HepG2 (cell line): ENCODE measurements at regions not wholly inside any gene's neighbourhood (a gene's known extent, or its start where the extent isn't known, plus 50 kb on each side); places are given as distances from the start of the nearest gene placed in this dataset.

Experiments used
- ATAC-seq: fragments of 200-7000 bp; cut with Tn5 transposase; 3 replicates; pipeline ENCODE4 v1.9.1; 2020; ENCODE audit warnings: mild to moderate bottlenecking, moderate library complexity
- BruUV-seq: library from RNA; stranded (reverse); fragments of 400-500 nt; replicated peaks from 2 replicates; lab custom pipeline; 2021; lab: Mats Ljungman, UMichigan
- CTCF ChIA-PET: fragments of 300-600 bp; formaldehyde crosslinking; extraction: SDS; loops from one replicate; lab custom pipeline; 2021; ENCODE audit warnings: low total read pairs, inconsistent platforms, low intra/inter-chr PET ratio; lab: Yijun Ruan, JAX
- POLR2A ChIA-PET: fragments of 350-600 bp; sonication (Branson Sonifier 250); formaldehyde crosslinking; loops from one replicate; lab custom pipeline; 2020; ENCODE audit warnings: antibody characterized with exemption, inconsistent platforms; lab: Yijun Ruan, JAX
- DNase-seq: peaks from one replicate; pipeline ENCODE4 v3.0.0-alpha.2; 2015; ENCODE audit warnings: low spot score
- FAIRE-seq: peaks from 3 replicates; lab custom pipeline; 2011; peaks lifted over from hg19 to GRCh38; lab: Jason Lieb, UNC
- H2AFZ ChIP-seq: one replicate; pipeline ENCODE4 v1.6.1; 2011; ENCODE audit warnings: low read length, inconsistent platforms
- H3K27ac ChIP-seq: fragments of 300-600 bp; 3 replicates; pipeline ENCODE4 v1.8.0; 2011; ENCODE audit warnings: mixed run types, mild to moderate bottlenecking, mixed read lengths, low read length, inconsistent platforms; ENCODE audit not compliant: insufficient read depth; ENCODE audit errors: extremely low read length
- H3K27me3 ChIP-seq, 2 experiments: fragments of 200-600 bp in 1 of 2; 2 replicates in 1 of 2; 3 replicates in 1 of 2; pipeline versions ENCODE4 v1.6.0 to v1.8.0; 2011; ENCODE audit warnings: low read length in 2 of 2, mild to moderate bottlenecking in 2 of 2, moderate library complexity in 2 of 2, inconsistent platforms in 1 of 2; ENCODE audit not compliant: insufficient read depth in 2 of 2, control insufficient read depth in 1 of 2
- H3K36me3 ChIP-seq, 2 experiments: fragments of 200-600 bp in 1 of 2; replicated peaks in 1 of 2; 2 replicates in 1 of 2; 3 replicates in 1 of 2; pipeline versions ENCODE4 v1.5.1 to v1.8.0; 2011; ENCODE audit warnings: low read length in 2 of 2, inconsistent platforms in 1 of 2; ENCODE audit not compliant: insufficient read depth in 2 of 2, control insufficient read depth in 1 of 2
- H3K4me1 ChIP-seq: 2 replicates; pipeline ENCODE4 v1.5.1; 2012; ENCODE audit warnings: low read length, inconsistent platforms; ENCODE audit not compliant: insufficient read depth
- H3K4me2 ChIP-seq: 2 replicates; pipeline ENCODE4 v1.6.0; 2011; ENCODE audit warnings: low read depth, low read length, inconsistent platforms
- H3K4me3 ChIP-seq, 3 experiments: fragments of 200-600 bp in 1 of 3; sonication (generic), shearing (Covaris generic) in 1 of 3; replicated peaks in 1 of 3; 2 replicates each; pipeline ENCODE4 v1.5.1; 2011 to 2016; ENCODE audit warnings: low read length in 3 of 3, inconsistent platforms in 2 of 3, low read depth in 2 of 3, mild to moderate bottlenecking in 2 of 3, control low read depth in 1 of 3, mixed read lengths in 1 of 3; ENCODE audit not compliant: insufficient read depth in 1 of 3
- H3K79me2 ChIP-seq: one replicate; pipeline ENCODE4 v1.6.1; 2011; ENCODE audit warnings: low read length, inconsistent platforms; ENCODE audit not compliant: insufficient read depth
- H3K9ac ChIP-seq: 2 replicates; pipeline ENCODE4 v1.6.0; 2011; ENCODE audit warnings: mild to moderate bottlenecking, low read depth, low read length, inconsistent platforms; ENCODE audit not compliant: insufficient read depth
- H3K9me3 ChIP-seq: 2 replicates; pipeline ENCODE4 v1.5.1; 2012; ENCODE audit warnings: mild to moderate bottlenecking, low read length
- H4K20me1 ChIP-seq: 2 replicates; pipeline ENCODE4 v1.6.0; 2011; ENCODE audit warnings: inconsistent platforms, mild to moderate bottlenecking, low read length, moderate library complexity; ENCODE audit not compliant: insufficient read depth
- DPF2 ChIP-seq: sonication (generic); formaldehyde crosslinking; IDR thresholded peaks from 2 replicates; pipeline ENCODE4 v1.4.0; 2020; ENCODE audit warnings: mild to moderate bottlenecking, low read depth, missing genetic modification reagents, borderline replicate concordance
- MEIS2 ChIP-seq: sonication (generic); formaldehyde crosslinking; IDR thresholded peaks from 2 replicates; pipeline ENCODE4 v1.9.0; 2021; ENCODE audit warnings: mild to moderate bottlenecking, missing genetic modification reagents
- SP4 ChIP-seq: sonication (generic); formaldehyde crosslinking; IDR thresholded peaks from 2 replicates; pipeline ENCODE4 v1.8.1; 2023; ENCODE audit warnings: mild to moderate bottlenecking, missing genetic modification reagents
- SP5 ChIP-seq: IDR thresholded peaks from 2 replicates; pipeline ENCODE4 v1.6.1; 2016; ENCODE audit warnings: low read depth, borderline replicate concordance
- ZBTB40 ChIP-seq, 2 experiments: fragments of 450-650 bp in 1 of 2; sonication (generic) in 1 of 2; formaldehyde crosslinking in 1 of 2; IDR thresholded peaks; 2 replicates each; pipeline versions ENCODE4 v1.6.1 to v1.8.0; 2016 to 2022; ENCODE audit warnings: antibody characterized with exemption in 1 of 2, mild to moderate bottlenecking in 1 of 2, missing genetic modification reagents in 1 of 2
- ZEB1 ChIP-seq: IDR thresholded peaks from 2 replicates; pipeline ENCODE4 v1.6.1; 2012; ENCODE audit warnings: mild to moderate bottlenecking, low read depth, inconsistent platforms; ENCODE audit not compliant: insufficient replicate concordance
- ZNF704 ChIP-seq: sonication (generic); formaldehyde crosslinking; IDR thresholded peaks from 2 replicates; pipeline ENCODE4 v1.8.1; 2023; ENCODE audit warnings: mild to moderate bottlenecking, inconsistent platforms, moderate library complexity, missing genetic modification reagents, borderline replicate concordance
- ZNF749 ChIP-seq: sonication (generic); formaldehyde crosslinking; IDR thresholded peaks from 2 replicates; pipeline ENCODE4 v1.8.0; 2022; ENCODE audit warnings: mild to moderate bottlenecking, missing genetic modification reagents, moderate library complexity, borderline replicate concordance
- WGBS: methylation state at CpG from one replicate; pipeline ENCODE4 v1.1.6; 2017; ENCODE audit warnings: low lambda C conversion rate; 5-methylcytosine and 5-hydroxymethylcytosine counted together
- in situ Hi-C: cut with HindIII; loops from 2 replicates; pipeline ENCODE4 v1.10.0; 2017; ENCODE audit warnings: low pct_unique_long_range_greater_than_20kb; ENCODE audit not compliant: extremely low pct_ligation_motif_present
- intact Hi-C: fragments of 100-400 bp; cut with micrococcal nuclease; formaldehyde crosslinking; loops from one replicate; pipeline ENCODE4 v1.10.0; 2022; ENCODE audit not compliant: unreplicated experiment

- CTCF ChIA-PET, result no interaction called here
- TF ChIP-seq SP4 (CRISPR knock-in tag), result no peak
- no peak for TF ChIP-seq ZNF704 (CRISPR knock-in tag)
- TF ChIP-seq DPF2 (CRISPR knock-in tag), result no peak
- TF ChIP-seq SP5 (CRISPR knock-in tag), result no peak
- TF ChIP-seq ZEB1, result no peak
- TF ChIP-seq, all 625 proteins: peak for 0
- FAIRE-seq (no peak), DNase-seq (no peak), ATAC-seq (no peak)
- no peaks in the 10 kb centered on the region for H3K9me3 ChIP-seq
- no peak overlapping the region for H3K27ac ChIP-seq
- no peaks in the 10 kb centered on the region for H3K27me3 ChIP-seq
- intact Hi-C loops, result no loop called here
- H3K4me1 ChIP-seq, result no peaks in the 10 kb centered on the region
- in situ Hi-C loops, result no loop called here
- no TSS peak for BruUV-seq
- no peak overlapping the region for H3K4me3 ChIP-seq
- no peak overlapping the region for H2AFZ ChIP-seq
- 61% methylated on average over 4 of the region's 4 CpGs for WGBS
- no peaks in the 10 kb centered on the region for H4K20me1 ChIP-seq
- POLR2A ChIA-PET, result no interaction called here
- no peaks in the 10 kb centered on the region for H3K79me2 ChIP-seq
- H3K4me2 ChIP-seq, result no peak overlapping the region
- no peak overlapping the region for H3K9ac ChIP-seq
- H3K36me3 ChIP-seq, result peaks cover 0 to 3% of the 10 kb centered on the region in 2 experiments; a peak in 1 of 5 replicates
Measured at GRCh38 chr22:35197071-35197470, 60.2 kb upstream of the HMGXB4 start.

GRCh38 chr22:35197886-35198285 is 59.4 kb upstream of the HMGXB4 start:
- H3K27me3 ChIP-seq, result no peaks in the 10 kb centered on the region
- no peak overlapping the region for H3K27ac ChIP-seq
- H3K9me3 ChIP-seq, result no peaks in the 10 kb centered on the region
- 0 out of 5 replicates have a peak, but pooled peaks cover 0 to 2% of the 10 kb centered on the region in 2 experiments for H3K36me3 ChIP-seq
- 47% methylated on average over 3 of the region's 3 CpGs for WGBS
- ATAC-seq (no peak), DNase-seq (no peak), FAIRE-seq (no peak)
- no peak overlapping the region for H3K4me3 ChIP-seq
- H4K20me1 ChIP-seq, result no peaks in the 10 kb centered on the region
- BruUV-seq, result no TSS peak
- in situ Hi-C loops, result no loop called here
- H3K9ac ChIP-seq, result no peak overlapping the region
- intact Hi-C loops, result no loop called here
- no peaks in the 10 kb centered on the region for H3K4me1 ChIP-seq
- CTCF ChIA-PET, result no interaction called here
- POLR2A ChIA-PET, result no interaction called here
- no peaks in the 10 kb centered on the region for H3K79me2 ChIP-seq
- H3K4me2 ChIP-seq, result no peak overlapping the region
- H2AFZ ChIP-seq, result no peak overlapping the region
- TF ChIP-seq MEIS2 (CRISPR knock-in tag), result no peak
- no peak for TF ChIP-seq ZNF749 (CRISPR knock-in tag)
- no peak for TF ChIP-seq ZBTB40 (IDR thresholded peaks at IDR 0.05)
- TF ChIP-seq ZBTB40 (CRISPR knock-in tag; IDR thresholded peaks at IDR 0.05), result no peak
